ENCODE measurements at regions not wholly inside any gene's neighbourhood (a gene's known extent, or its start where the extent isn't known, plus 50 kb on each side); places are given as distances from the start of the nearest gene placed in this dataset.

DNA sequence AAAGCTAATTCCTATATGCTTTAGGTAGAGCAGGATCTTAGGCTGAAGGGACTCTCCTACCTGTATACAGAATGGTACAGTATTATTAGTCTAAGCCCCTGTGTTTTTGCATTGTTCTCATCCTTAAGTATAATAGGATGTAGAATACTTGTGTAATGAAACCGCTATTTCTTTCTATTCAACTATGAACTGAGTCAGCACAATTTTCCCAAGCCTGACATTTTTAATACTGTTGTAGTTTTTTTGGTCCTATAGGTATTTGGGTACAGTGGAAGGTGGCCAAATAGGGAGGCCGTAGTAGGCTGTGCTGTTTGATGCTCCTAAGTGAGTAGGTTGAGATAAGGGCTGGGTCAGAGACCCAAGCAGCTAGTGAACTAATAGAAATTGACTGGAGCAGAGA lies 205.1 kb downstream of the MACC1 start:
- Histone ChIP-seq H3K9me3 (ENCODE audit: insufficient read depth, low read length) (no peaks in the 10 kb centered on the region), H2AFZ (ENCODE audit: low read depth, low read length) (no peak overlapping the region), H3K4me2 (ENCODE audit: low read length) (no peak overlapping the region), H3K9ac (ENCODE audit: low read length) (no peak overlapping the region), H4K20me1 (ENCODE audit: insufficient read depth, low read length) (no peaks in the 10 kb centered on the region), H3K36me3 (replicated peaks; ENCODE audit: low read depth, low read length) (no peaks in the 10 kb centered on the region), H3K79me2 (ENCODE audit: low read length) (no peaks in the 10 kb centered on the region), H3K27me3 (ENCODE audit: low read depth, low read length) (no peaks in the 10 kb centered on the region), H3K4me1 (ENCODE audit: low read length) (0 out of 2 replicates have a peak, but pooled peaks cover 3% of the 10 kb centered on the region), H3K27ac (ENCODE audit: low read length) (no peak overlapping the region), H3K4me3 (ENCODE audit: low read length) (no peak overlapping the region)
- TF ChIP-seq EZH2phosphoT487 (IDR thresholded peaks at IDR 0.05; ENCODE audit: low read depth): no peak
- TF ChIP-seq, protein P1, sequence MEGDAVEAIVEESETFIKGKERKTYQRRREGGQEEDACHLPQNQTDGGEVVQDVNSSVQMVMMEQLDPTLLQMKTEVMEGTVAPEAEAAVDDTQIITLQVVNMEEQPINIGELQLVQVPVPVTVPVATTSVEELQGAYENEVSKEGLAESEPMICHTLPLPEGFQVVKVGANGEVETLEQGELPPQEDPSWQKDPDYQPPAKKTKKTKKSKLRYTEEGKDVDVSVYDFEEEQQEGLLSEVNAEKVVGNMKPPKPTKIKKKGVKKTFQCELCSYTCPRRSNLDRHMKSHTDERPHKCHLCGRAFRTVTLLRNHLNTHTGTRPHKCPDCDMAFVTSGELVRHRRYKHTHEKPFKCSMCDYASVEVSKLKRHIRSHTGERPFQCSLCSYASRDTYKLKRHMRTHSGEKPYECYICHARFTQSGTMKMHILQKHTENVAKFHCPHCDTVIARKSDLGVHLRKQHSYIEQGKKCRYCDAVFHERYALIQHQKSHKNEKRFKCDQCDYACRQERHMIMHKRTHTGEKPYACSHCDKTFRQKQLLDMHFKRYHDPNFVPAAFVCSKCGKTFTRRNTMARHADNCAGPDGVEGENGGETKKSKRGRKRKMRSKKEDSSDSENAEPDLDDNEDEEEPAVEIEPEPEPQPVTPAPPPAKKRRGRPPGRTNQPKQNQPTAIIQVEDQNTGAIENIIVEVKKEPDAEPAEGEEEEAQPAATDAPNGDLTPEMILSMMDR (IDR thresholded peaks at IDR 0.05; ENCODE audit: low read depth, low read length): no peak

DNA sequence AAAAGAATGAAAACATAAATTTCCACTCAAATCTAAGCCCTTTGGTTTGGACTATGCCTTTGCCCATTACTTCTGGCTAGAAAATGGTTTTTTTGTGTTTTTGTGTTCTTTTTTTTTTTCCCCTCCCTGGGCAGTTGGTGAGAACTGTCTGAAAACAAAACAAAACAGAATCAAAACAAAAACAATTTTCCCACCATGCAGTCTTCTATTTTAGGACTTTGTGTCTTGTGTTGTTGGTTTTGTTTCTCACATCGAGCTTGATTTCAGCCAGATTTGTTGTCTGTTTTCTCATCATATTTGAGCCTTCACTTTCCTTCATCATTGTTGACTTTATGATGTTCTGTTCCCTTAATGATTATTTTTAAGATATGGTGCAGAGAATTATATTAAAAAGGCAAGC lies 206.3 kb downstream of the MACC1 start:
- no peak overlapping the region for H3K27ac ChIP-seq (ENCODE audit: low read length)
- no peaks in the 10 kb centered on the region for H3K36me3 ChIP-seq (replicated peaks; ENCODE audit: low read depth, low read length)
- no peaks in the 10 kb centered on the region for H3K4me1 ChIP-seq (ENCODE audit: low read length)
- H3K4me3 ChIP-seq (ENCODE audit: low read length): no peak overlapping the region
- no peaks in the 10 kb centered on the region for H3K79me2 ChIP-seq (ENCODE audit: low read length)
- no peaks in the 10 kb centered on the region for H4K20me1 ChIP-seq (ENCODE audit: insufficient read depth, low read length)
- no peak overlapping the region for H3K9ac ChIP-seq (ENCODE audit: low read length)
- TF ChIP-seq, protein P1 (IDR thresholded peaks at IDR 0.05; ENCODE audit: low read depth, low read length): no peak
- no peak for TF ChIP-seq EZH2phosphoT487 (IDR thresholded peaks at IDR 0.05; ENCODE audit: low read depth)
- no peaks in the 10 kb centered on the region for H3K9me3 ChIP-seq (ENCODE audit: insufficient read depth, low read length)
- no peak overlapping the region for H3K4me2 ChIP-seq (ENCODE audit: low read length)
- H2AFZ ChIP-seq (ENCODE audit: low read depth, low read length): no peak overlapping the region
- no peaks in the 10 kb centered on the region for H3K27me3 ChIP-seq (ENCODE audit: low read depth, low read length)

DNA sequence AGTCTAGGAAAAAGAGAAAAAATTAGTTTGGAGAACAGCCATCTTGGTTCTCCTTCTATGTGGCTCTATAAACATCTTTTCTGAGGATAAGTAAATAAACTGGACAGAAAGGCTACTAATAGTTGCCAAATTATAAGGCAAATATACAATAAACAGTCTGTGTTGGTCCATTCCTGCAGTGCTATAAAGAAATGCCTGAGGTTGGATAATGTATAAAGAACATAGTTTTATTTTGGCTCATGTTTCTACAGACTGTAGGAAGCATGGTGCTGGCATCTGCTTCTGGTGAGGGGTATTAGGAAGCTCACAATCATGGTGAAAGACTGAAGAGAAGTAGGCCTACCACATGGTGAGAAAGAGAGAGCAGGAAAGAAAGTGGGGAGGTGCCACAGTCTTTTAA lies 209.7 kb downstream of the MACC1 start:
- H3K4me1 ChIP-seq (ENCODE audit: low read length): no peaks in the 10 kb centered on the region
- H3K27me3 ChIP-seq (ENCODE audit: low read depth, low read length): no peaks in the 10 kb centered on the region
- no peaks in the 10 kb centered on the region for H4K20me1 ChIP-seq (ENCODE audit: insufficient read depth, low read length)
- H3K36me3 ChIP-seq (replicated peaks; ENCODE audit: low read depth, low read length): no peaks in the 10 kb centered on the region
- H3K9me3 ChIP-seq (ENCODE audit: insufficient read depth, low read length): no peaks in the 10 kb centered on the region
- H2AFZ ChIP-seq (ENCODE audit: low read depth, low read length): no peak overlapping the region
- no peak overlapping the region for H3K4me2 ChIP-seq (ENCODE audit: low read length)
- no peak overlapping the region for H3K27ac ChIP-seq (ENCODE audit: low read length)
- H3K79me2 ChIP-seq (ENCODE audit: low read length): no peaks in the 10 kb centered on the region
- H3K4me3 ChIP-seq (ENCODE audit: low read length): no peak overlapping the region
- H3K9ac ChIP-seq (ENCODE audit: low read length): no peak overlapping the region
- TF ChIP-seq, protein P1 (IDR thresholded peaks at IDR 0.05; ENCODE audit: low read depth, low read length): no peak
- no peak for TF ChIP-seq EZH2phosphoT487 (IDR thresholded peaks at IDR 0.05; ENCODE audit: low read depth)

DNA sequence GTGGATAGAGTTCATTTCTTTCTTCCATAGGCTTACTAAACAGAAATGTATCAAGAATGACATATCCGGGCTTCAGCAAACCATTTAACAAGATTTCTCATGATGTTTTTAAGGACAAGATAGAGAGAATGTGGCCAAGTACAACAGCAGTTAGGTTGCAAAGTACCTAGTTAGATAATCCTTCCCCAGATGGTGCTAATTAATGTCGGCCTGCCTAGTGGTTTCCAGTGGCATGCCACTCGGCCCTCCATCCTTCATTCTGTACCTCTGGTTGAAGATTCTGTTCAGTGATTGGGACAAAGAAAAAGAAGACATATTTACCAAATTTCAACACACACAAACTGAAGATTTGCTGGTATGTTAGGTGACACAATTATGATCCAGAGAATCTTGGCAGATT lies 212.1 kb downstream of the MACC1 start:
- H4K20me1 ChIP-seq (ENCODE audit: insufficient read depth, low read length): no peaks in the 10 kb centered on the region
- no peak overlapping the region for H2AFZ ChIP-seq (ENCODE audit: low read depth, low read length)
- no peaks in the 10 kb centered on the region for H3K36me3 ChIP-seq (replicated peaks; ENCODE audit: low read depth, low read length)
- H3K4me3 ChIP-seq (ENCODE audit: low read length): no peak overlapping the region
- TF ChIP-seq, protein P1 (IDR thresholded peaks at IDR 0.05; ENCODE audit: low read depth, low read length): no peak
- no peak for TF ChIP-seq EZH2phosphoT487 (IDR thresholded peaks at IDR 0.05; ENCODE audit: low read depth)
- no peaks in the 10 kb centered on the region for H3K9me3 ChIP-seq (ENCODE audit: insufficient read depth, low read length)
- no peak overlapping the region for H3K4me2 ChIP-seq (ENCODE audit: low read length)
- H3K27ac ChIP-seq (ENCODE audit: low read length): no peak overlapping the region
- H3K27me3 ChIP-seq (ENCODE audit: low read depth, low read length): no peaks in the 10 kb centered on the region
- no peaks in the 10 kb centered on the region for H3K79me2 ChIP-seq (ENCODE audit: low read length)
- H3K9ac ChIP-seq (ENCODE audit: low read length): no peak overlapping the region
- H3K4me1 ChIP-seq (ENCODE audit: low read length): no peaks in the 10 kb centered on the region; the same call in 1 of the 2 replicates

All from OCI-LY3 (cell line).